Kidney (tissue), 13 donors: ENCODE measurements at regions not wholly inside any gene's neighbourhood (a gene's known extent, or its start where the extent isn't known, plus 50 kb on each side); places are given as distances from the start of the nearest gene placed in this dataset.

Experiments used
- DNase-seq, 5 donors: peaks; one replicate each; pipeline ENCODE4 v3.0.0-alpha.2; 2013 to 2020
- FAIRE-seq: peaks from 2 replicates; lab custom pipeline; 2012; peaks lifted over from hg19 to GRCh38; lab: Jason Lieb, UNC
- H3K27ac ChIP-seq, 2 donors: one replicate each; pipeline ENCODE4 v1.7.0; 2013; ENCODE audit warnings: low read depth in 2 of 2, low read length in 2 of 2, inconsistent platforms in 1 of 2
- H3K27me3 ChIP-seq: one replicate; pipeline ENCODE4 v1.7.1; 2013; ENCODE audit warnings: low read length, inconsistent platforms; ENCODE audit not compliant: control insufficient read depth, insufficient read depth
- H3K36me3 ChIP-seq, 3 donors: one replicate each; pipeline versions ENCODE4 v1.7.0 to v1.7.1; 2013; ENCODE audit warnings: low read length in 3 of 3, control low read depth in 1 of 3, inconsistent platforms in 1 of 3; ENCODE audit not compliant: insufficient read depth in 3 of 3, control insufficient read depth in 2 of 3
- H3K4me1 ChIP-seq, 3 donors: one replicate each; pipeline versions ENCODE4 v1.7.0 to v1.7.1; 2013; ENCODE audit warnings: low read length in 3 of 3, inconsistent platforms in 1 of 3, low read depth in 1 of 3; ENCODE audit not compliant: control insufficient read depth in 2 of 3, insufficient read depth in 2 of 3
- H3K4me3 ChIP-seq, 3 donors: one replicate each; pipeline versions ENCODE4 v1.7.0 to v1.8.1; 2013; ENCODE audit warnings: low read length in 3 of 3, control low read depth in 1 of 3, inconsistent platforms in 1 of 3
- H3K9ac ChIP-seq, 3 donors: one replicate each; pipeline versions ENCODE4 v1.7.0 to v1.7.1; 2013; ENCODE audit warnings: low read length in 3 of 3, control low read depth in 1 of 3, inconsistent platforms in 1 of 3
- H3K9me3 ChIP-seq, 3 donors: one replicate each; pipeline versions ENCODE4 v1.7.0 to v1.7.1; 2013; ENCODE audit warnings: low read length in 3 of 3, control low read depth in 1 of 3, inconsistent platforms in 1 of 3; ENCODE audit not compliant: control insufficient read depth in 2 of 3, insufficient read depth in 1 of 3
- CTCF ChIP-seq: IDR thresholded peaks from 3 replicates; pipeline ENCODE4 v1.5.1; 2012; ENCODE audit warnings: mild to moderate bottlenecking, moderate library complexity, borderline replicate concordance; ENCODE audit not compliant: insufficient read depth; ENCODE audit errors: extremely low read depth
- intact Hi-C: fragments of 100-400 bp; cut with DNase I; formaldehyde crosslinking; loops from one replicate; pipeline ENCODE4 v1.11.1; 2022
- donor health status: control.
- donor health status: control.
- donor health status: control.
- donor health status: control.
- donor health status: control.
- donor health status: DM: yes; HTN: yes; CAD: no.
- donor health status: Normal renal cell carcinoma (clear cell type).

GRCh38 chrX:124249345-124249744 is 83.1 kb upstream of the TEX13D start:
- Histone ChIP-seq H3K36me3 (no peaks in the 10 kb centered on the region), H3K27ac (no peak overlapping the region), H3K27me3 (no peaks in the 10 kb centered on the region), H3K9me3 (no peaks in the 10 kb centered on the region), H3K4me1 (no peaks in the 10 kb centered on the region), H3K4me3 (no peak overlapping the region), H3K9ac (no peak overlapping the region)
- intact Hi-C loops, result no loop called here
- TF ChIP-seq CTCF, result no peak
- FAIRE-seq, result no peak
- no peak for DNase-seq

- DNase-seq (no peak), FAIRE-seq (no peak)
- Histone ChIP-seq H3K27me3 (no peaks in the 10 kb centered on the region), H3K4me1 (no peaks in the 10 kb centered on the region), H3K27ac (no peak overlapping the region), H3K9me3 (no peaks in the 10 kb centered on the region), H3K9ac (no peak overlapping the region), H3K36me3 (no peaks in the 10 kb centered on the region), H3K4me3 (no peak overlapping the region)
- intact Hi-C loops, result no loop called here
- no peak for TF ChIP-seq CTCF
Measured at GRCh38 chrX:124250835-124251437, 81.5 kb upstream of the TEX13D start.

GRCh38 chrX:124254611-124255010 is 77.8 kb upstream of the TEX13D start:
- FAIRE-seq (no peak), DNase-seq (no peak)
- H3K27ac ChIP-seq, result no peak overlapping the region
- H3K4me3 ChIP-seq, result no peak overlapping the region
- no peaks in the 10 kb centered on the region for H3K27me3 ChIP-seq
- no peak for TF ChIP-seq CTCF
- H3K4me1 ChIP-seq, result no peaks in the 10 kb centered on the region
- H3K9ac ChIP-seq, result no peak overlapping the region
- H3K36me3 ChIP-seq, result no peaks in the 10 kb centered on the region
- intact Hi-C loops, result no loop called here
- H3K9me3 ChIP-seq, result no peaks in the 10 kb centered on the region

GRCh38 chrX:124256216-124256615 is 76.2 kb upstream of the TEX13D start:
- peak in 3 of 5 donors; percentile 15 to 68 (median 25) for DNase-seq
- no peaks in the 10 kb centered on the region for H3K36me3 ChIP-seq
- H3K27me3 ChIP-seq, result no peaks in the 10 kb centered on the region
- no peaks in the 10 kb centered on the region for H3K4me1 ChIP-seq
- intact Hi-C loops, result no loop called here
- FAIRE-seq, result no peak
- H3K4me3 ChIP-seq, result no peak overlapping the region
- no peak overlapping the region for H3K9ac ChIP-seq
- no peaks in the 10 kb centered on the region for H3K9me3 ChIP-seq
- TF ChIP-seq CTCF, result no peak
- H3K27ac ChIP-seq, result no peak overlapping the region
